Tibial nerve (tissue), 4 donors: ENCODE measurements at regions not wholly inside any gene's neighbourhood (a gene's known extent, or its start where the extent isn't known, plus 50 kb on each side); places are given as distances from the start of the nearest gene placed in this dataset.

Experiments
- DNase-seq, 2 donors: peaks; one replicate each; pipeline ENCODE4 v3.0.0-alpha.2; 2019; ENCODE audit warnings: low spot score in 2 of 2
- H3K27ac ChIP-seq, 4 donors: fragments of 200-600 bp; sonication (generic) in 3 of 4; one replicate each; pipeline ENCODE4 v1.5.1; 2017 to 2019; ENCODE audit warnings: mild to moderate bottlenecking in 1 of 4
- H3K27me3 ChIP-seq, 2 donors: fragments of 200-600 bp; sonication (generic) in 1 of 2; one replicate each; pipeline versions ENCODE4 v1.5.1 to v1.6.0; 2017 to 2019
- H3K36me3 ChIP-seq, 3 donors: fragments of 200-600 bp; sonication (generic); one replicate each; pipeline ENCODE4 v1.5.1; 2018 to 2019
- H3K4me1 ChIP-seq, 4 donors: fragments of 200-600 bp; sonication (generic) in 3 of 4; one replicate each; pipeline ENCODE4 v1.5.1; 2017 to 2019
- H3K4me3 ChIP-seq, 4 donors: fragments of 200-600 bp; sonication (generic) in 3 of 4; one replicate each; pipeline ENCODE4 v1.5.1; 2017 to 2019; ENCODE audit warnings: mild to moderate bottlenecking in 1 of 4, moderate library complexity in 1 of 4
- H3K9me3 ChIP-seq, 4 donors: fragments of 200-600 bp; sonication (generic) in 3 of 4; one replicate each; pipeline ENCODE4 v1.5.1; 2017 to 2019
- CTCF ChIP-seq, 5 experiments: fragments of 200-600 bp in 3 of 5; fragments of 450-650 bp in 2 of 5; sonication (generic) in 3 of 5; IDR thresholded peaks; one replicate each; pipeline ENCODE4 v1.5.1; 2016 to 2019; ENCODE audit warnings: antibody characterized with exemption in 5 of 5, mild to moderate bottlenecking in 3 of 5, moderate library complexity in 2 of 5
- EP300 ChIP-seq, 2 donors: sonication (generic); formaldehyde crosslinking; IDR thresholded peaks; one replicate each; pipeline ENCODE4 v1.6.1; 2017; ENCODE audit warnings: antibody characterized with exemption in 2 of 2, mild to moderate bottlenecking in 1 of 2
- POLR2A ChIP-seq, 2 donors: fragments of 450-650 bp; IDR thresholded peaks; one replicate each; pipeline ENCODE4 v1.6.1; 2017; ENCODE audit warnings: antibody characterized with exemption in 2 of 2, mild to moderate bottlenecking in 2 of 2, moderate library complexity in 2 of 2
- WGBS, 2 donors: methylation state at CpG; one replicate each; pipeline ENCODE4 v1.1.5; 2018; 5-methylcytosine and 5-hydroxymethylcytosine counted together

DNA sequence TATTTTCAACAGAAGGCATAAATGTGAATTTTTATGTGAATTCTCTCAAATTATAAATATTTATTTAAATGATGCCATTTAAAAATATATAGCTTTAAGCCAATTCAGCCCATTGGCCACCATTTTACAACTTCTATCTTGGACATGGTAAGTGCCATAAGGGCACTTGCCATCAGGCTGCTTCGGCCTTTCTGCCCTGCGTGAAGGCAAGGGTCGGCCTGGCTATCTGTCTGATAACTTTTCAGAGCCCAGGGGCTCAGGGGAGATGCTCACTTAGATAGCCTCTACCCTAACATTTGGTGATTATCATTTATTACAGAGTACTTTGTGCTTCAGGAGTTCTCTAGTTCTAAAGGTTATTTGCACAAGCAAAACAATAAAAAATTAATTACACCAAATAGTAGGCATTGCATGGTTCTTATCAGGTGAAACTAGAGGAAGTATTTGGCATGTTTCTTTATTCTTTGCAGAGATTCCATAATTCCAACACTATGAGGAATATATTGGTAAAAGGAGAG lies 62.4 kb upstream of the MBNL1 start:
- TF ChIP-seq POLR2A (IDR thresholded peaks at IDR 0.05): no peak
- Histone ChIP-seq H3K27me3 (no peaks in the 10 kb centered on the region), H3K27ac (no peak overlapping the region), H3K4me1 (peaks cover 0 to 37% (median 9%) of the 10 kb centered on the region in 4 donors), H3K9me3 (no peaks in the 10 kb centered on the region), H3K4me3 (no peak overlapping the region), H3K36me3 (no peaks in the 10 kb centered on the region)
- DNase-seq: no peak
- WGBS, 2 donors: 97 to 98% methylated on average over 3 of the region's 3 CpGs

DNA sequence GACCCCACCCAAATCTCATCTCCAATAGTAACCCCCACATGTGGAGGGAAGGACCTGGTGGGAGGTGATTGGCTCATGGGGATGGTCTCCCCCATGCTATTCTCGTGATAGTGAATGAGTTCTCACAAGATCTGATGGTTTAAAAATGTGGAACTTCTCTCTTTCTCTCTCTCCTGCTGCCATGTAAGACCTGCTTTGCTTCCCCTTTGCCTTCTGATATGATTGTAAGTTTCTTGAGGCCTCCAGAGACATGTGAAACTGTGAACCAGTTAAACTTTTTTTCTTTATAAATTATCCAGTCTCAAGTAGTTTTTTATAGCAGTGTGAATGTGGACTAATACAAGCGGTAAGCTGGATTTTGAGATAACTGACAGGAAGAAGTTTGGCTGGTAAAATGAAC lies 60.3 kb upstream of the MBNL1 start:
- Histone ChIP-seq H3K9me3 (no peaks in the 10 kb centered on the region), H3K36me3 (no peaks in the 10 kb centered on the region), H3K4me1 (peaks cover 0 to 18% (median 5%) of the 10 kb centered on the region in 4 donors), H3K27ac (no peak overlapping the region), H3K27me3 (no peaks in the 10 kb centered on the region), H3K4me3 (no peak overlapping the region)
- 89 to 95% methylated on average over 2 of the region's 2 CpGs for WGBS, 2 donors
- no peak for TF ChIP-seq CTCF (IDR thresholded peaks at IDR 0.05)
- no peak for TF ChIP-seq POLR2A (IDR thresholded peaks at IDR 0.05)
- no peak for DNase-seq

- peaks cover 0 to 14% (median 5%) of the 10 kb centered on the region in 4 donors for H3K4me1 ChIP-seq
- H3K9me3 ChIP-seq: no peaks in the 10 kb centered on the region
- H3K27me3 ChIP-seq: no peaks in the 10 kb centered on the region
- no peaks in the 10 kb centered on the region for H3K36me3 ChIP-seq
- H3K4me3 ChIP-seq: no peak overlapping the region
- DNase-seq: no peak
- H3K27ac ChIP-seq: no peak overlapping the region
- no peak for TF ChIP-seq EP300 (IDR thresholded peaks at IDR 0.05)
- no peak for TF ChIP-seq POLR2A (IDR thresholded peaks at IDR 0.05)
- no peak for TF ChIP-seq CTCF (IDR thresholded peaks at IDR 0.05)
- WGBS, 2 donors: 93 to 97% methylated on average over 2 of the region's 2 CpGs
Observed at GRCh38 chr3:152209060-152209459, 59.7 kb upstream of the MBNL1 start.

DNA sequence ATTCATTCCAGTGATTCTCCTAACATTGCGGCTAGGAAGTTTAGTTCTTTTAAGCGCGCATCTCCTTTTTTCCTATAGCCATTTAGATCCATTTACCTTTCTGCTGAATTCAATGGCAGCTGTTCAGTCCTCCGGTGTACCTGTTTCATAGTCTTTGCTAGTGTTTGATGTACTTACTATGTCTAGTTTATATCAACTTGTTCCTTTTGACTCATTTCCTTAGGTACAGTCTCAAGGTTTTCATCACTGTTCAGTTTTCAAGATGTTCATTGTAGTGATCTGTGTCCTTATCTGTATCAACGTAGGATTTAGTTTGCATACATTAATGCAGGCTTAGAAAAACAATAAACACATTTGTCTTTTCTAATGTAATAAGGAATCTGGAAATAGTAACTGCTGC lies 59.0 kb upstream of the MBNL1 start:
- Histone ChIP-seq H3K4me1 (peaks cover 0 to 8% (median 3%) of the 10 kb centered on the region in 4 donors), H3K27ac (no peak overlapping the region)

DNA sequence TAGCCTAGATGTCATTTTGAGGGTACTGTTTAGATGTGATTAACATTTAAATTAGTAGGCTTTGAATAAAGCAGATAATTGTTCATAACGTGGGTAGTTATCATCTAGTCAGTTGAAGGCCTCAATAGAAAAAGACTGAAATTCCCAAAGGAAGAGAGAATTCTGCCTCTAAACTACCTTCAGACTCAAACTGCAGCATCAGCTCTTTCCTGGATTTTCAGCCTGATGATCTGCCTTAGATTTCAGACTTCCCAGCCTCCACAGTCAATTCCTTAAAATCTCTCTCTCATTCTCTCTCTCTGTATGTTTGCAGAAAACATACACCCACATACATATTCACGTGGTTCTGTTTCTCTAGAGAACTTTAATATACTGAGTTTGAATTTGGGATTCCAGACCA lies 58.0 kb upstream of the MBNL1 start:
- Histone ChIP-seq H3K27me3 (no peaks in the 10 kb centered on the region), H3K36me3 (no peaks in the 10 kb centered on the region), H3K4me3 (no peak overlapping the region), H3K4me1 (peaks cover 0 to 5% (median 2%) of the 10 kb centered on the region in 4 donors), H3K9me3 (no peaks in the 10 kb centered on the region), H3K27ac (no peak overlapping the region)
- DNase-seq: no peak
- TF ChIP-seq CTCF (IDR thresholded peaks at IDR 0.05): no peak
- no peak for TF ChIP-seq POLR2A (IDR thresholded peaks at IDR 0.05)
- TF ChIP-seq EP300 (IDR thresholded peaks at IDR 0.05): no peak
- 60 to 62% methylated on average over 2 of the region's 2 CpGs for WGBS, 2 donors

More for the DNA sequence above, 59.0 kb upstream of the MBNL1 start:
- H3K4me3 ChIP-seq: no peak overlapping the region
- DNase-seq: no peak
- no peaks in the 10 kb centered on the region for H3K9me3 ChIP-seq
- no peak for TF ChIP-seq POLR2A (IDR thresholded peaks at IDR 0.05)
- TF ChIP-seq CTCF (IDR thresholded peaks at IDR 0.05): no peak
- TF ChIP-seq EP300 (IDR thresholded peaks at IDR 0.05): no peak
- no peaks in the 10 kb centered on the region for H3K36me3 ChIP-seq
- no peaks in the 10 kb centered on the region for H3K27me3 ChIP-seq
- 77 to 94% methylated on average over 5 of the region's 5 CpGs for WGBS, 2 donors

DNA sequence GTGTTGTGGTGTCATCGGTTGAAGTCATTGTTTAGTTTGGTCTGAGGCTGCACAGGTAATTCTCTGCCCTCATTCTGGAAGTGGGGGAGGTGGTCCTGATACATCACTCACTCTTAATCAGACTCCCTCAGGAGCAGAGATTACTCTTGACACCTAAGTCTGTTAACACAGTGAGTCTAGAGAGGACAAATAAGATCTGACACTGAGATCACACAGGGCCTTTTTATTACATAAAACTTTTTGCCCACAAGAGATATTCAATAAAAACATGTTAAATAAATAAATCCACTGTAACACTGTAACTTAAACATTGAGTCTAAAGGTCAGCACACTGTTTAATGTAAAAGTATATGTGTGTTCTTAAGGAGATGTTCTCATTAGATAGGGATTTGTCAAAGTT lies 57.1 kb upstream of the MBNL1 start:
- Histone ChIP-seq H3K4me1 (peaks cover 0 to 5% (median 0%) of the 10 kb centered on the region in 4 donors), H3K27me3 (no peaks in the 10 kb centered on the region), H3K9me3 (no peaks in the 10 kb centered on the region), H3K4me3 (no peak overlapping the region), H3K27ac (no peak overlapping the region), H3K36me3 (no peaks in the 10 kb centered on the region)
- 93 to 100% methylated on average over 1 of the region's 1 CpG for WGBS, 2 donors
- no peak for DNase-seq
- TF ChIP-seq CTCF (IDR thresholded peaks at IDR 0.05): no peak
- no peak for TF ChIP-seq EP300 (IDR thresholded peaks at IDR 0.05)
- TF ChIP-seq POLR2A (IDR thresholded peaks at IDR 0.05): no peak
